Activated CD8-positive, alpha-beta memory T cell treated with anti-CD3 and anti-CD28 coated beads, Interleukin-2, amount 50 U/mL, for 48 hours (primary cell): ENCODE measurements at regions not wholly inside any gene's neighbourhood (a gene's known extent, or its start where the extent isn't known, plus 50 kb on each side); places are given as distances from the start of the nearest gene placed in this dataset.
"Not testable (repeated sequence)": the region's sequence is repeated elsewhere in the genome, so short reads cannot be mapped to it uniquely, and the experiment has no call there.

Experiments
- DNase-seq: peaks from one replicate; pipeline ENCODE4 v3.0.0-alpha.2; 2020

GRCh38 chr10:78606766-78607165, 462.0 kb upstream of the ZMIZ1 start:
- DNase-seq, result not testable (repeated sequence)

DNA sequence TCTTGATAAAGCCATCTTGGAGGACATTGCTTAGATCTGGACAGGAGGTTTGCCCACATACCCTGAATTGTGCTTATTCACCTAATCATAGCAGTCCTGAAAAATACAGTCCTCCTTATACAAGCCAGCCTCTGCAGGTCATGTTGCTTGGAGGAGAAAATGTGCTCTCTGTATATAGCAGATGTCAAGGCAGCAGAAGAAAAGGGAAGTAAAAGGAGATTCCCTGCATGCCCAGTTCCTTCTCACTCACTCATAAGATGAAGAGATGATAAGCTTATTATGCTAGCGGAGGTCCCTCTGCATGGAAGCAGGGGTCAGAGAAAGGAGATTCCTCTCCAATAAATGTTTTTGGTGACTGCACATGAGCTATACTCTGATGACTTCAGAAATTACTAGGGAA, 458.8 kb upstream of the ZMIZ1 start:
- no peak for DNase-seq

DNA sequence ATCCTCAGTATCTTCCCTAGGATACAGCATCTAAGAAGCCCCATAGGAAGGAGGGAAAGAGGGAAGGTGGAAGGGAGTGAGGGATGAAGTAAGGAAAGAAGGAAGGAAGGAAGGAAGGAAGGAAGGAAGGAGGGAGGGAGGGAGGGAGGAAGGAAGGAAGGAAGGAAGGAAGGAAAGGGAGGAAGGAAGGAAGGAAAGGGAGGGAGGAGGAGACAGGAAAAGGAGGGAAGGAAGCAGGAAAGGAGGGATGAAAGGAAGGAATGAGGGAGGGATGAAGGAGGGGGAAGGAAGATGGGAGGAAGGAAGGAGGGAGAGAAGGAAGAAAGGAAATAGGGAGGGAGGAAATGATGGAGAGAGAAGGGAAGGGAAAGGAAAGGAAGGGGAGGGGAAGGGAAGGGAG, 455.6 kb upstream of the ZMIZ1 start:
- no peak for DNase-seq

DNA sequence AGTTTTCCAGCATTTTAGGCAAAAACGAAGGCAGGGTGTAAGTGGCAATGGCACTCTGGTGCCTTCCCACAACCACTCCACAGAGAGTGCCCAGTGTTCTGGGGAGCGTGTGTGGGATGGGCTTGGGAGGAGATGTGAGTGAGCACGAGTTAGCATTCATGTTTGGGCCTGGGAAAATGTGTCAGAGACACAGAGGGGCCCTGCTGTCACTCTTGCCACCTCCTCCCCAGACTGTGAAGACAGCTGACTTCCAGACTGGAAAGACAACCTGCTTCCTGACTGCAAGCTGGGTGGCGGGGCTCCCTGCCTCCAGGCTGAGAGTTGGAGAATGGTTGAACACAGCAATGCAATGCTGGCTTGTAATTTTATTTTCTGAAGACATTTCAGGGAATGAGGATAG, 454.5 kb upstream of the ZMIZ1 start:
- DNase-seq, result no peak

GRCh38 chr10:78614744-78615143, 454.0 kb upstream of the ZMIZ1 start:
- DNase-seq, result no peak

- DNase-seq, result no peak
Measured at GRCh38 chr10:78616125-78616695, 452.6 kb upstream of the ZMIZ1 start.

- DNase-seq, result no peak
Measured at GRCh38 chr10:78617115-78617514, 451.7 kb upstream of the ZMIZ1 start.

DNA sequence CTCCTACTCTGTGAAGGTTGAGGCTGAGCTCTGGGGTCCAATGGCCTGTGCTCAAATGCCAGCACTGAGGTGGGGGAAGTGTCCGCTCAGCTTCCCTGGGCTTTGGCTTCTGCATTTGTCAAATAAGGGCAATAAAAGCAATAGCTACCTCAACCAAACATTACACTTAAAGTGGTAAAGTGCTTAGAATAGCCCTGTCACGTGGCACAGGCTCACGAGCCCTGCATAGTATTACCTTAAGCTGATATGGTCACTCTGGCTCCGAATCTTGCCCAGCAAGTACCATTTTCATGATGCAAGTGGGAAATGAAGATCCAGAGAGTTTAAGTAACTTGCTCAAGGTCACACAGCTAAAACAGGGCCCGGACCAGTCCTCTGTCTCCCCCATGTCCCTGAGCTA, 451.1 kb upstream of the ZMIZ1 start:
- no peak for DNase-seq

GRCh38 chr10:78618050-78618449, 450.7 kb upstream of the ZMIZ1 start:
- no peak for DNase-seq

- DNase-seq, result no peak
Measured at GRCh38 chr10:78619115-78619851, 449.5 kb upstream of the ZMIZ1 start.

GRCh38 chr10:78619896-78620295, 448.9 kb upstream of the ZMIZ1 start:
- DNase-seq, result no peak

DNA sequence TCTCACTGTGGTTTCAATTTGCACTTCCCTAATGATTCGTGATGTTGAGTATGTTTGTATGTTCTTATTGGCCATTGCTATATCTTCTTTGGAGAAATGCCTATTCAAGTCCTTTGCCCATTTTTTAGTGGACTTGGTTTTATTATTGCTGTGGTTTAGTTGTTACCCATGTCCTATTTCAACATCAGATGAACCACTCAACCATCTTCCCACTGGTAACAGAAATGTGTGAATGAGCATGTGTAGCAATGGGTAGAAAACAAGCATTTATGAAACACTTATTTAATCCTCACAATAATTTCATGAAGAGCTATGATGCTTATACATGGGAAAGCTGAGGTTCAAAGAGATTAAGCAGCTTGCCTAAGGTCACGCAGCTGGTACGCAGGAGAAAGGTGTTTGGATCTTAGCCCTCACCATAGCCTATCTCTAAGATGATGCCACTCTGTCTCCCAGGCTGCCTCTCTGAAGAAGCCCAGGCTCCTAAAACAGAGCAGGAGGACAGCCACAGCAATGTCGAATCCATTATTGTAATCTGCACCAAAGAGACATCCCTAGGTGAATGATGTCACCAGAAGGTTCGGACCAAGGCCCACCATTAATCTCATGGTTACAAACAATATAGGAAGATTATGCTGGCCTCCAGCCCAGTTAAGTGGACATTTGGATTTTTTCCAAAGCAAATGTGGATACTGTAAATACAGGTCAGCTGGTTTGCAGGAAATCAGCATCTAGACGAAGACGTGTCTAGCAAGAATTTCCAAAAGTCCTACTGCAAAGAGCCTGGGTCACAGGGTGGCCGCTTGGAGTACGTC, 447.6 kb upstream of the ZMIZ1 start:
- DNase-seq, result no peak

GRCh38 chr10:78623578-78624215, 445.1 kb upstream of the ZMIZ1 start:
- no peak for DNase-seq

DNA sequence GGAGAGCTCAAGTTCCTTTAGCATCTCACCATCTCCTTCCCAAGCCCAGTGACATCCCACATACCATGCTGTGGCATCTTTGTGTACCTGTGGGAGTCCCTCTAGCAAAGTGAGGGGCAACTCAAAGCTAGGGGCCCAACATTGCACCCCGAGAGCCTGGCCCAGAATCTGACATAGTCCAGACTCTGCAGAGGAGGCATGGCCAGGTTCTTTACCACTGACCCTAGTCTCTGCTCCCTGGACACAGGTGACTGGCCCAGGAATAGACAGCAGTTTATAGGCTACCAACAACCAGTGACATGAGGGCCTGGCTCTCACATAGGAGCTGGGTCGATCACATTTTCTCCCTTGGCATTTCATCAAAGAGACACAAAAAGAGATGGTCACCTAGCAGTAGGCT, 444.0 kb upstream of the ZMIZ1 start:
- no peak for DNase-seq

- no peak for DNase-seq
Measured at GRCh38 chr10:78626471-78626870, 442.3 kb upstream of the ZMIZ1 start.

- no peak for DNase-seq
Measured at GRCh38 chr10:78627254-78627795, 441.4 kb upstream of the ZMIZ1 start.

DNA sequence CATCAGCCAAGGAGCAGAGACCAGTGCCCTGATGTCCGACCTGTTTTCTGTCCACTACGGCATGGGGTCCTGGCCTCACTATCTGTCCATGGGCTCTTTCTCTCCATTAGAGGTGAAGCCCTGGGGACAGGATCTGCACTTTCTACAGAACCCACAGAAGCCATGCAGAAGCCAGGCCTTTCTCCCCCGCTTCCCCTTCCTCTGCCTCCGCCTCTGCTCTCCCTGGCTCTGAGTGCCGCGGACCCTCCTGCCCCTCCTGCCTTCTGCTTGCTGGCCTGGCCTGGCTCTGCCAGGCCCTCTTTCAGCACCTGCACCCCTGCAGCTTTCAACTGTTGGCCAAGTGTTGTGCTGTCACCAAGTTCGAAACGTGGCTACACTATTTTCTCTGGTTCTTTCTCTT, 439.8 kb upstream of the ZMIZ1 start:
- no peak for DNase-seq

GRCh38 chr10:78629773-78630172, 439.0 kb upstream of the ZMIZ1 start:
- no peak for DNase-seq

- DNase-seq, result no peak
Measured at GRCh38 chr10:78630944-78631838, 437.6 kb upstream of the ZMIZ1 start.

DNA sequence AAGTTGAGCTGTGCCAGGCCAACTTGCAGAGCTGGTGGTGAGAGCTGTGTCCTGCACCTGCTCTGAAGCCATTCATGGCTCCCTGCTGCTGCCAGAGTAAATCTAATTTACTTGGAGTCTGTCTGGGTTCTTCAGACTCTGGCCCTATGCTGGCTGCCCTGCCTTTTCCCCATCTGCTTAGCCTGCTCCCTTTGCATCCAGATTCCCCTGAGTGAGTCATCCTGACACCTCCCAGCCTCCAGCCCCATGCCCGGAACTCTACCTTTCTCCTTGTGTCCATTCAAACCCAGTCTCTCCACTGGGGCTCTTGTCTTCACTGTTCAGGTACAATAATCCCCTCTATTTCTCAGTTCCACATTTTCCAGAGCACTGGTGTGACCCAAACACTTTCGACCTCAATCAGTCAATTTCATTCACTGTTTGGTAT, 434.4 kb upstream of the ZMIZ1 start:
- DNase-seq, result no peak

- DNase-seq, result no peak
Measured at GRCh38 chr10:78634835-78635234, 433.9 kb upstream of the ZMIZ1 start.

DNA sequence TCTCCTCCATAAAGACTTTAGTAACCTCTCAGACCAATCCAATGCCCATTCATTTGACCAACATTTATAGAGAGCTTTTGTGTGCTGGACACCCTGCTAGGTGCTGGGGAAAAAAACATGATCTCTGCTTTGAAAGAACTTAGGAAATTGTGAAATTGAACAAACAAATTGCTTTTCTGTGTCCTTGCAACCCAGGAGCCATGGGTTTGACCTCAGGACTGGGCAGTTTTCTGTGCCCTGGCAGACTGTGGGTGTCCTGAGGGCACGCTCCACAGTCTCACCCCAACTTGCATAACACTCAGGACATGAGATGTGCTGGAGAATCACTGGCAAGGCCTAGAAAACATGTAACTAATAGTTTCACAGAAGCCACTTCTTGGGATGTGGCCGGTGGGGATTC, 429.1 kb upstream of the ZMIZ1 start:
- no peak for DNase-seq
